ENCODE measurements at regions not wholly inside any gene's neighbourhood (a gene's known extent, or its start where the extent isn't known, plus 50 kb on each side); places are given as distances from the start of the nearest gene placed in this dataset.

- DNase-seq: no peak
Measured at GRCh38 chr18:56210520-56210919, 427.9 kb downstream of the TXNL1 start.

DNA sequence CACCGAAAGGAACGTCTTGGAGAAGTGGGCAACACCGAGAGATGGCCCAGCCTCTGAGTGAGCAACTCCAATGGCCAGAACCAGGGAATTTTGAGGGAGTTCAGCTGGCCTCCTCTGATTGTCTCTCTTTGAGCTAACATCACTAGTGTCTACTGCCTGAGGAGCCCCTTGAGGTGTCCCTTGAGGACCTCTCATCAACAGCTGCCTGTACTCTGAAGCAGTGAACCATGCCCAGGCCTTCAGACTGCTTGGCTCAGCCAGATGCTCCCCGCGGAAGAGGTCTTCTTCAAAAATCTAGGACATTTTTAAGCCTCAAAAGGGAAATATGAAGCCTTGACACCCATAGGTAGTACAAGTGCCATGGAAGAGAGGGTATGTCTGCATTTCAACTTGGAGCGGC lies 430.4 kb downstream of the TXNL1 start:
- no peak for DNase-seq

DNA sequence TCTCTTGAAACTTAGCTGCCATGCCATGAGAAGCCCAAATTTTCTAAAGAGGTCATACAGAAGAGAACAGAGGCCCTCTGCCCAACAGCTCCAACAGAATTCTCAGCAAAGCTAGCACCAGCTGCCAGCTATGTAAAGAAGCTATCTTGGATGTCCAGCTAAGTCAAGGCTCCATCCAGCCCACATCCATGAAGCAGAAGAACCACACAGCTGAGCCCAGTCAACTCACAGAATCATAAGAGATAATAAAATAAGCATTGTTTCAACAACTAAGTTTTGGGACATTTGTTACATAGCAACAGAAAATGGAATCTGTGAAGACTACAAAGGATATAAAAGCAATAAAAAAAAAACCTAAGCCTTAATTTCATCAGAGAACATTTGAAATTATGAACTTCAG lies 434.3 kb downstream of the TXNL1 start:
- no peak for DNase-seq

- DNase-seq: no peak
Measured at GRCh38 chr18:56202678-56203077, 435.7 kb downstream of the TXNL1 start.

DNA sequence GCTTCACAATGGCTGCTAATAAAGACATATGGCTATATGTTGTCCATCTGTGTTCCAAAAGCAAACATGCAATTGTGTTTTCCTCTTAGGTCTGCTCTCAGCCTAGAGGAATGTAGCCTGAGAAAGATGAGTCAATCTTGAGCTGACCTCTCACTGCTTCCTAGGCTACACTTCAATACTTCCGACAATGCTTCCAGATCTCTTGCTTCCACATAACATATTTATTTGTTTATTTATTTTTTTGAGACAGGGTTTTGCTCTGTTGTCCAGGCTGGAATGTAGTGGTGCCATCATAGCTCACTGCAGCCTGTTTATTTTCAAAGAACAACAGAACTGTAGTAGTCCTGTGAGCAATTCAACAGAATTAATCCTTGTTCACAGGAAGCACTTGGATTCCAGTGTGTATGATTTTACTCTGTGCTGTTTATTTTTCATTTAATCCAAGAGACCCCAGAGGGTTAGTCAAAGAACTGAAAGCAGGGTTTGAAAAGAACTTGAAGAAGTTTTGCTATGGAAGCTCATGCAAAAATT lies 437.9 kb downstream of the TXNL1 start:
- no peak for DNase-seq

DNA sequence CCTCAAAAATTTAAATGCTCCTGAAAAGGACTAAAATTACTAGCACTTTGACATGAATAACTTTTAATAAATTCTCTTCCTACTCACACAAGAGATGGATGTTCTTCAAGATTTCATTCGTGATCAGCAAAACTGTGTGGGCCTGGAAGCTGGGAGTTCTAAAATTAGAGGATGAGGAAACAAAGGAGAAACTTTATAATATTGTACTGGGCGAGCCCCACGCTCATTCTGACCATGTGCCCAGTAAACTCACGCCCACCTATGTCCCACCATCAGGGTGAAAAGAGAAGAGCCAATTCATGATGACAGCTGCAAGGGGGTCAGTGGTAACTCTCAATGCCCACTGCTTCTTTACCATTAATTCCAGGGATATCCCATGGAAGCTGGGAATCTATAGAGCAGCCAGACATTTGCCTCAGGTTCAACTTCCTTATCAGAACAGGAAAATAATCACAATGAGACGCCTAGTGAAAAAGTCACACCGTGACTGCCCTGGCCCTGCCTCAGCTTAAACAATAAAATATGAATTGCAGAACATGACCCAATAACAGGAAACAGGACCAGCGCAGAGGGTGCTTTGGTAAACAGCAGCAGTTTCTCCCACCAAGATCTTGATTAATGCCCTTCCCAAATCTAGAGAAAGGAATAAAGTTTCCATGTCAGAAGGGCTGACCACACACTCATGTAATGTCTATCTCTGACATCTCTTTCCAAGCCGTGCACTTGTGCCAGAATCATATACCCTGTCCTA lies 438.6 kb downstream of the TXNL1 start:
- no peak for DNase-seq

- no peak for DNase-seq
Measured at GRCh38 chr18:56197241-56197859, 441.0 kb downstream of the TXNL1 start.

- DNase-seq: no peak
Measured at GRCh38 chr18:56196495-56197225, 441.7 kb downstream of the TXNL1 start.

GRCh38 chr18:56191334-56191733 lies 447.1 kb downstream of the TXNL1 start:
- DNase-seq: no peak

DNA sequence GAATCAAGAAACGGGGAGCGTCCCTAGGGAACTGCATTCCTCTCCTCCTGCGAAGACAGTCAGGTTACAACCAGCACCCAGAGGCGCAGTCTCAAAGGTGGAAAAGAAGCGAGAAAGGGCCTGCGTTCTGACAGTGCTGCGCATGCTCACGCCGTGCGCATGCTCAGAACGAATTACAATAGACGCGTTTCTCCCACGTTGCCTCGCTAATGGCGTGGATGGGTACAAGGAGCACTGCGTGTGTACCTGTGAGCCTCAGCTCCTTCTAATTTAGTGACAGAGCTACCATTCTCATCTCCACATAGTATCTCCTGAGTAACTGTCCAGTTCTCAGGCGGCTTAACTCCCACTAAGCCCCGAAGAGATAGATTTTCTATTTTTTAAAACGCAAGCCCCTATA lies 448.8 kb downstream of the TXNL1 start:
- no peak for DNase-seq

DNA sequence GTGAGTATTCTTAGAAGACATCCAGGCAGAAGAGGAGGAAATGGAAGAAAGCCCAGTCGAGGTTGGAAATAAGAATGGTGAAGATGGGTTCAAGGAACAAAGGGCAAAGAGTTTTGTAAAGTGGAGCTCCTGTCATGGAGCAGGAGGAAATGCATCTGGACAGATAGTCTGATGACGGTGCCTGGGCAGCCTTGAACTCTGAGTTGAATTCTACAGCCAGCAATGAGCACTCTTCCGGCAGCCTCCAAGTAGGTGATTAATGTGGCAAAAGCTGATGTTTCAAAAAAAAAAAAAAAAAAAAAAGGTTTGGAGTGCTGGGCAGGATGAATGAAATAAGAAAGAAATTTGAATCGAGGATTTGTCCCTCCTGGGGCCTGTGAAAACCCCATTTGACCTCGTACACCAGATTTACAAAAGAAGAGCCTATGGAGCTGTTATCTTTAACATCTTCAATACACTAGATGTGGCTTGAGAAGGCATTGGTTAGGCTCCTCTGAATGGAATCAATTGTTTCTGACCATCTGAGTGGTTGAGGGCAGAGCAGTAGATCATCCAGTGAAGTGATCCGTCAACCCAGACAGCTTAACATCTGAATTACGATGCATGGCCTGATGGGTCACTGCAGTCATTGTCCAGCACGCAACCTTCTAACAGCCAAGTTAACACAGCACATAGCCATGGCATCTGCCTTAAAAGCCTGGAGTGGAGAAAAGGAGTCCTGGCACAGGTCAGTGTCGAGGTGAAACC lies 449.7 kb downstream of the TXNL1 start:
- no peak for DNase-seq

- DNase-seq: no peak
Measured at GRCh38 chr18:56186319-56186718, 452.1 kb downstream of the TXNL1 start.

- no peak for DNase-seq
Measured at GRCh38 chr18:56185126-56185525, 453.3 kb downstream of the TXNL1 start.

- DNase-seq: no peak
Measured at GRCh38 chr18:56176751-56177150, 461.6 kb downstream of the TXNL1 start.

- no peak for DNase-seq
Measured at GRCh38 chr18:56175330-56176001, 462.9 kb downstream of the TXNL1 start.

DNA sequence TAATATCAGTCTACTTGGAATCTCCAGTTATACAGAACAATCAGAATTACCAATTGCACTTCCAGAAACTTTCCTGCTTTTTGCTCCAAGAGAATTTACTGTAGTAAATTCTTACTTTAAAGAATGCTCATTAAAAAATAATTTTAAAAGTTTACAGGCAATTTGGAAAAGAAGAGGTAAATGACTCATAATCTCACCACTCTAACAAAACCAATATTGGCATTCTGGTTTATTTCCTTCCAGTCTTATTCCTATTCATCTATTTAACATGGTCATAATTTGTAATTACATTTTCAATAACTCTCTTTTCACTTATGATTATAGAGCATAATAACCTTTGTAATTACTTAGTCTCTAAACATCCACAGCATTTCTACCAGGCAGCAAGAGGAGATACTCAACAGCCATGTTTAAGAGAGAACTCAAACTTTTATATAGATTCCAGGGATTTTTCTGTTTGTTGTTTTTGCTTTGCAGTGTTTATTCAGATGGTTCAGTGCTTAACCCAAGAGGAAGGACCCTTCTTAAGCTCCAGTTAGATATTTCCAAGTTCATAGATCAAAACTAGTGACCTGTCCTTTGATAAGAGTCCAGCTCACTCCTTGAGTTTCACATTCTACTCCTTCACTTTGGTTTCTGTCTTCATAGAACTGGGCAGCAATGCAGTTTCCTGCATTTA lies 464.7 kb downstream of the TXNL1 start:
- DNase-seq: no peak

DNA sequence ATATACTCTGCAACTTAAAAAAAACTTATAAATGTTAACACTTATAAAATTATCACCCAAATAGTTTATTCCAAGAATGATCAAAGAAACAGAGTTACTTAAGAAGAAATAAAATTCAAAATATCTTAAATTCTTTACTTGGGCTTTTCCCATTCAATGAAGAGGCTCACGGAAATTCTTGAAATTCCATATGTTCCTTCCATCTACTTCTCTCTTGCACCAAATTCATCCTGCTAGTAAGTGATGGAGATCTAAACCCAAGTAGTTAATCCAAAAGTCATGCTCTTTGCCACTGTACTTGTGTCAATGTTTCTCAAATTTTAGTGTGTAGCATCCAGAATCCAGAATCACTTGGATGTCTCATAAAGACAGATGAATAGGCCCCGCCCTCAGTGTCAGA lies 465.9 kb downstream of the TXNL1 start:
- no peak for DNase-seq

DNA sequence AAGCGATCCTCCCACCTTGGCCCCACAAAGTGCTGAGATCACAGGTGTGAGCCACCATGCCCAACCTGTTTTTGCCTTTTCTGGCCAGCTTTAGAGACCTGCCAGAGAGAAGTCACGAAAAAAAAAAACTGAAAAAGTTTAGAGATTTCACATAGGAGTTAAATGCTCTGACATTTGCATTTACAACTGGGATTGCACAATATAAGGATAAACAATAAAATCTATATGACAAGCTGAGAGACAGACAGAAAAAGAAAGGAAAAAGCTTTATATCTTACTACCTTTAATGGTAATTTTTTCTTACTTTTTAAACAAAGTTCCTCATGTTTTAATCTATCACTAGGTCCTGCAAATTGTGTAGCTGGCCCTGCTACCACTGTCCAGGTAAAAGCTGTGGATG lies 466.5 kb downstream of the TXNL1 start:
- DNase-seq: no peak

- DNase-seq: no peak
Measured at GRCh38 chr18:56168049-56168781, 470.2 kb downstream of the TXNL1 start.

GRCh38 chr18:56167366-56167765 lies 471.0 kb downstream of the TXNL1 start:
- no peak for DNase-seq

DNA sequence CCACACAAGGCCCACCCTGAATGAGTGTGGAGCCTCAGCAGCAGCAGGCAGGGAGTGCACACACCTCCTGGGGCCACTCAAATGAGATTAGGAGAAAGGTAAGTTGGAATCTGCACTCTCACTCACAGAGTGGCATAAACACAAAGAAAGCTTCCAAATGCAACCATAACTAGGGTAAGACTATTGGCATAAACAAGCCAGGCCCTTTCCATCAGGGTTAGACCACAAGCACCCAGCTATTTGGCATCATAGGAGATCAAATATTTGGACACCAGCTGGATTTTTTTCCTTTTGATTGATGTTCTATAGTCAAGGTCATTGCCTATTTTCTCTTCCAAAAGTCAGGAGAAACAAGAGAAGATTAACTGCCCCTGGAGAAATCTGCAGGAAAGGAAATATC lies 471.5 kb downstream of the TXNL1 start:
- DNase-seq: no peak
